Islet precursor cell (in vitro differentiated cells): ENCODE measurements at regions not wholly inside any gene's neighbourhood (a gene's known extent, or its start where the extent isn't known, plus 50 kb on each side); places are given as distances from the start of the nearest gene placed in this dataset.
"Not testable (repeated sequence)": the region's sequence is repeated elsewhere in the genome, so short reads cannot be mapped to it uniquely, and the experiment has no call there.

ENCODE experiments used
- DNase-seq: peaks from one replicate; pipeline ENCODE4 v3.0.0-alpha.2; 2018

GRCh38 chrX:138923805-138924204 is 212.3 kb upstream of the FGF13 start:
- DNase-seq: no peak

- DNase-seq: no peak
Observed at GRCh38 chrX:138921031-138921430, 209.5 kb upstream of the FGF13 start.

- no peak for DNase-seq
Observed at GRCh38 chrX:138917781-138918180, 206.3 kb upstream of the FGF13 start.

- no peak for DNase-seq
Observed at GRCh38 chrX:138914767-138915166, 203.2 kb upstream of the FGF13 start.

- no peak for DNase-seq
Observed at GRCh38 chrX:138908577-138908976, 197.1 kb upstream of the FGF13 start.

GRCh38 chrX:138897621-138898492 is 186.3 kb upstream of the FGF13 start:
- DNase-seq: no peak

- no peak for DNase-seq
Observed at GRCh38 chrX:138890491-138890890, 179.0 kb upstream of the FGF13 start.

- no peak for DNase-seq
Observed at GRCh38 chrX:138889149-138889548, 177.6 kb upstream of the FGF13 start.

- no peak for DNase-seq
Observed at GRCh38 chrX:138886769-138887168, 175.3 kb upstream of the FGF13 start.

- no peak for DNase-seq
Observed at GRCh38 chrX:138885886-138886285, 174.4 kb upstream of the FGF13 start.

- not testable (repeated sequence) for DNase-seq
Observed at GRCh38 chrX:138880293-138880692, 168.8 kb upstream of the FGF13 start.

- DNase-seq: no peak
Observed at GRCh38 chrX:138877746-138878145, 166.2 kb upstream of the FGF13 start.

GRCh38 chrX:138875472-138875871 is 164.0 kb upstream of the FGF13 start:
- DNase-seq: no peak

GRCh38 chrX:138874271-138874935 is 162.9 kb upstream of the FGF13 start:
- no peak for DNase-seq

GRCh38 chrX:138873640-138874039 is 162.1 kb upstream of the FGF13 start:
- DNase-seq: not testable (repeated sequence)

GRCh38 chrX:138872537-138872936 is 161.0 kb upstream of the FGF13 start:
- no peak for DNase-seq

GRCh38 chrX:138871739-138872138 is 160.2 kb upstream of the FGF13 start:
- DNase-seq: no peak

GRCh38 chrX:138866643-138867042 is 155.1 kb upstream of the FGF13 start:
- DNase-seq: no peak

GRCh38 chrX:138865093-138865649 is 153.7 kb upstream of the FGF13 start:
- no peak for DNase-seq

GRCh38 chrX:138859421-138859820 is 147.9 kb upstream of the FGF13 start:
- no peak for DNase-seq

GRCh38 chrX:138858951-138859350 is 147.4 kb upstream of the FGF13 start:
- DNase-seq: no peak

GRCh38 chrX:138858438-138858837 is 146.9 kb upstream of the FGF13 start:
- DNase-seq: no peak

GRCh38 chrX:138856881-138857604 is 145.5 kb upstream of the FGF13 start:
- DNase-seq: no peak
